ENCODE measurements at regions not wholly inside any gene's neighbourhood (a gene's known extent, or its start where the extent isn't known, plus 50 kb on each side); places are given as distances from the start of the nearest gene placed in this dataset.

DNA sequence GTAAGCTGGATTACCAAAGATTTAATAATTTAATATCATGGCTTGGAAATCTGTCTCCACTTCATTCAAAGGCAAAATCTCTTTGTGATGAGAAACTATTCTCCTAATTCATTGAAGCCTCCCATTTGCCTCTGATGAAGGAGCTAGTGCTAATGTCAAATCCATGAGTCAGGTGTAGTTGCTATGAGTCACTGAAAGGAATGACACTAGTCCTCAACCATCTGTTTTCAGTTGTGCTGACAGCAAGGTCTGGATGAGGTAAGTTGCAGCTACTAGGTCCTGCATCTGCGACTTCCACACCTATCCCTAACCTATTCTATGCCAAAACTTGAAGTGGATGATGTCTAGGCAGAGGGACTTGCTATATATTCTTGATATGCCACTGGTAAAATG is 324.0 kb upstream of the UBE2E3 start:
- no peak for DNase-seq

DNA sequence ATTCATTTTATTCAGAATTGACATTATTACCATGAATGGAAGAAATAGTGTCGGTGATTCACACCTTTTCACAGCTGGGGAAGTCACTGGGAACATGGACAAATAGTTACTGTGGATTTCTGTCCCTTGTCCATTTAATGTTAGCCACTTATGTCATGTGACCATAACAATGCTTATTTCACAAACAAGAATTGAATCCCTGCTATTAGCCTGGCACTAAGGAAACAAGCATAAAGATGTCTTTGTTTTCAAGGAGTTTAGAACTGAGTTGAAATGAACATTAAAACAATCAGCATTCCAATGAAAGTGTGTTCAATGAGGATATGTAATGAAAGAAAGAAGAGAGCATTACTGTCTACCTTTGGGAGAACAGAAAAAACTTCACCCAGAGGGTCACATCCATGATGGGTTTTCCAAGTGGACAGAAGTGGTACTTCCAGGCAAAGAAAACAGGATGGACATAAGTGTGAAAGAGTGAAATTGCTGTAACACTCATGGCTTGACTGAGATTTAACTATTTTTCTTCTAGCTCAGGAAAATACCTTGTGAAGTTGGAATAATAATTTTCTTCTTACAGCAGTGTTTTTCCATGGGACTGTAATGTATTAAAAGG is 324.5 kb upstream of the UBE2E3 start:
- DNase-seq: no peak

GRCh38 chr2:180655393-180655792 is 325.0 kb upstream of the UBE2E3 start:
- DNase-seq: no peak

- no peak for DNase-seq
Observed at GRCh38 chr2:180653481-180653880, 326.9 kb upstream of the UBE2E3 start.

GRCh38 chr2:180652794-180653193 is 327.6 kb upstream of the UBE2E3 start:
- DNase-seq: no peak

DNA sequence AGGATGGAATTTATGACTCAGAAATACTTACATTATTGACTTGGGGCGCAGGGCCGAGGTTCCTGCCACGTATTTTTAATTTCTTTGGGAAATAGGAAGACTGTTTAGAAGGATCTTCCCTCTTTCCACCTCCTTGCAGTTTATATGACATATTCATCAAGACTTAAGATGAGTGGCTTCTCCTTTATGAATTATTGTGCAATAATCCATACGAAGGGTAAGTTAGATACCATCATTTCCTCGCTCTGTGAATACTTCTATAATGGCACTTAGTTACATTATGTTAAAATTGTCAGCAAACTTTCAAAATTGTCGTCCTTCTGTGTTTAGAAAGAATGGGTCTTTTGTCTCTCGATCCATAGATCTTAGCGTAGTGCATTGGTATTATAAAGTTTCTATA is 328.8 kb upstream of the UBE2E3 start:
- DNase-seq: no peak

GRCh38 chr2:180647621-180648020 is 332.8 kb upstream of the UBE2E3 start:
- DNase-seq: no peak

- DNase-seq: no peak
Observed at GRCh38 chr2:180647221-180647620, 333.2 kb upstream of the UBE2E3 start.

- no peak for DNase-seq
Observed at GRCh38 chr2:180646756-180647155, 333.6 kb upstream of the UBE2E3 start.

- no peak for DNase-seq
Observed at GRCh38 chr2:180644709-180645108, 335.7 kb upstream of the UBE2E3 start.

DNA sequence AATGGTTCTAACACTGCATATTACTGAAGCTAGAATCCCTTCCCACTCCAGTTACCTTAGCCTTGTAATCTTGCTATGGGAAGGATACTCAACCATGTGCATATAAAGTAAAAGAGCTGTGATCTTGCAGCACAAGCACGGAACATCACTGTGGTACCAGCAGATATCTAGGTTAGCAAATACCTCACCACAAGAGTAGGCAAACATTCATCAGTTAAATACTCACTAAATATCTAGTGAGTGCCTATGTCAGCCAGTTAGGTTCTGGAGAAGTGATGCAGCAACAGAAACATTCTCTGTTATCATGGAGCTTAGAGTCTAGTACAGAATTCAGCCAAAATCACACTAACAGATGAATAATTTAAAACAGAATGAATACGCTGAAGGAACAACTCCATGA is 349.6 kb upstream of the UBE2E3 start:
- no peak for DNase-seq

DNA sequence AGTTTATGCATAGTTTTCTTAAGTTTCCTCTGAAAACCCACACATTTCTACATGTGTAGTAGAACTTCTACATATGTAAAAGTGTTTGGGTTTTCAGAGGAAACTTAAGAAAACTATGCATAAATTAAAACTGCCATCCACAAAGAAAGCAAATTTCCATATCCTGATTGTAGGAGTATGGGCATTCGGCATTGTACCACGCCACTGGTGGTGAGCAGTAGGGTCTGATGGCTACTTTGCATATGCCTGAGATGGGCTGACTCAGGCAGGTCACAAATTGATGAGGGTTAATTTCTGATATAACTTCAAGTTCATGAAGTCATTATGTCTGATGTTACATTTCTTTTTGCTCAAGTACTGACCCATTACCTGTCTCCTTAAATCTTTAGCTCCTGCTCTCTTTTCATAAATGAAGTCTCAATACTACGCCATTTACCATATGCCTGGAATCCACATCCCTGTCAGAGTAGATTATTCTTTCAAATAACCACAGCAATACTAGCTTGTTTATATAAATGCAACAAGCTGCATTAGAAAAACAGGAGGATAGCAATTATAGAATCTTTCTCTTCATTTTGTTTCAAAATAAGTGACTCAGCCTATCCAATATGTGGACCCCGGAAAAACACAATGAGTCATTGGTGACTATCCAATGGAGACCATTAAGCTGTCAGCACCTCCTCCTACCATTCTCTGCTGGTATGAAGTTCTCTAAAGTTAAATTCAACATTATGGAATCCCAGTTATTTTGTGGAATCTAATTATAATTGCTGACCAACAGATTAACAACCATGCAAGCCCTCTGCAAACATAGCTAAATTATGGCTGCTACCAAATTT is 355.2 kb upstream of the UBE2E3 start:
- no peak for DNase-seq

DNA sequence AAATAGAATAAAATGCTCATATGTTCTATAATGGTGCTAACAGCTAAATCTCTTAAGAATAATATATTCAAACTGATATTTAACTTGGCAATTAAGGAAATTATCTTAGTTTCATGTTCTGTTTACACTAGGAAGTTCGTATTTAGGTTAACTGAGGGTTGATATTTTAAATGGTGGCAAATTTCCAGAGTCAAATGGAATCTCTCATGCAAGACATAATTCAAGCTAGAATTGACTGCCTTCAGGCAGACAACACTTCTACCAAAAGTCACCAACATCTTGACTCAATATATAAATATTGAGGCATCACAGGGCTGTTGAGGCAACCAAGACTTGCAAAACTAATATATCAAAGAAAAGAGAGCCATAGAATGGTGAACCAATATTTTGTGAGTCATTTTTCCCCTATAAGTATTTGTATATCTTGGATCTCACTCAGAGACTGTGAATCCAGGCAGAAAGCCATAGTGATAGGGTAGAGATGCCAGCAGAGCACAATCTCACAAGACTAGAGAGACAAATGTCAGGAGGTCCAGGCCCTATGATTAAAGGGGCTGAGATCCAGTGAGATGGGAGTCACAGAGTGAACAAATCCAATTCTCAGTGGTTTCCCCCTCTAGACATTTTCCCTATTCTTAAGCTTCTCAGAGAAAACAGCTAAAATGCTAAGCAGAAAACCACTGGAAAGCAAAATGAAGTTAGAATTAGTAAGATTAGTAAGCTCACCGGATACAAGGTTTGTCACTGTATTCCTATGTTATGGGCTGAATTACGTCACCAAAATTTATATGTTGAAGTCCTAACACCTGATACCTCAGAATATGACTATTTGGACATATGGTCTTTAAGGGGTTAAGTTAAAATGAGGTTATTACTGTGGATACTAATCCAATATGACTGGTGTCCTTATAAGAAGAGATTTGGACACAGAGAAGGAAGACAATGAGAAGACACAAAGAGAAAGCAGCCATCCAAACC is 358.2 kb upstream of the UBE2E3 start:
- DNase-seq: no peak

- DNase-seq: no peak
Observed at GRCh38 chr2:180621366-180621765, 359.0 kb upstream of the UBE2E3 start.

DNA sequence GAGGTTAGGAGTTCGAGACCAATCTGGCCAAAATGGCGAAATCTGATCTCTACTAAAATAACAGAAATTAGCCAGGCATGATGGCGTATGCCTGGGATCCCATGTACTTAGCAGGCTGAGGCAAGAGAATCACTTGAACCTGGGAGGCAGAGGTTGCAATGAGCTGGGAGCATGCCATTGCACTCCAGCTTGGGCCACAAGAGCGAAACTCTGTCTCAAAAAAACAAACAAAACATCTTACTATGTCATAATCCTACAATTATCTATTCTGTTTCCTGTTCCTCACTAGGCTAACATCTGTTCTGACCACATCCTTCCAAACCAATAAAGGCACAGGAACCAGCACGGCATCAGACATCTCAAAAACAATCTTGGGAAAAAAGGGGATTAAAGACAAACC is 361.8 kb upstream of the UBE2E3 start:
- no peak for DNase-seq

DNA sequence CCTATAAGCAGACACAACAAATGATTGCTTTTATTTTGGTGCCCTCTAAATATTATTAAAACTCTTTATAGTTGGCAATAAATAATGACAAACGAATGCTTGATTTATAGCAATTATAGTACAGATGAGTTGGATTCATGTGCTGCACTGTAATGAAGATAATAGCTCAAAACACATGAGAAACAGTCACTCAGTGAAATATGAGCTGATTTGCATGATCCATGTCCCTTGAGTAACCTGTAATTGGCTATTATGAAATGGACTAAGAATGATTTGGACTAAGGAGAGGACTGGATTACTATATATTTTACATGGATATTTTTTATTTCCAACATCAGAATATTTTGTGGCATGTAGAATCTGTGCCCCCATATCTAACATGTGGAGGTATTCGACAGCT is 365.6 kb upstream of the UBE2E3 start:
- no peak for DNase-seq

GRCh38 chr2:180609626-180610340 is 370.6 kb upstream of the UBE2E3 start:
- DNase-seq: no peak

- DNase-seq: no peak
Observed at GRCh38 chr2:180607514-180608049, 372.8 kb upstream of the UBE2E3 start.

DNA sequence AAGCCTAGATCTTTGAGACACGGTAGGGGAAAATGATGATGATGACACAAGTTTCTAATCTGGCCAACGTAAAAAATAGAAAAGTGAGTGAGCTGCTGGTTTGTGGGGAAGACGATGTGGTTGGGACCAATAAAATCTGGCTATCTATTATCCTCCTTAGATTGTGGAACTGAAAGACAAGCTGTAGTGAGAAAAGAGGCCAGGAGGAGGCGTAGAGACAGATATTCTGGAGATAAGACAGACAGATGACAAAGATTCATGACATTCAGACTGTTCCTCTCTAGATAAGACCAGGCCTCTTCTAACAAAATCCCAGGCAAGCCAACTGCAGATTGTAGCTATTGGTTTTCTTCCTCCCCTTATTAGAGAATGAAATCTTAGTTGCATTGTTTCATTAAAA is 376.3 kb upstream of the UBE2E3 start:
- DNase-seq: no peak

DNA sequence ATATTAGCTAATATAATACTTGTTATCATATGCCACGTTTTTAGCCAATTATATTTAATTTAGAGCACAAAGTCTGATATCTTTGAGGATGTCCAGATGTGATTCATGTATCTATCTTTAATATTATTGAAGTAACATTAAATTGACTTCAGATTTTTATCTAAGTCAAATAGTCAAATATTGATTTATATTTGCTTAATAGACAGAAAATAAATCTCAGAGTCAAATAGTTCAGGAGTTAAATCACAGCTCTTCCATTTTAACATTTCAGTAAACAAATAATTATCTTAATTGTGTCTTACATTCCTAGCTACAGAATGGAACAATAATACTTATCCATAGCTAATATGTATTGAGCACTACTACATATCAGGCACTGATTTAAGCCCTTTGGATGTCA is 379.4 kb upstream of the UBE2E3 start:
- no peak for DNase-seq

DNA sequence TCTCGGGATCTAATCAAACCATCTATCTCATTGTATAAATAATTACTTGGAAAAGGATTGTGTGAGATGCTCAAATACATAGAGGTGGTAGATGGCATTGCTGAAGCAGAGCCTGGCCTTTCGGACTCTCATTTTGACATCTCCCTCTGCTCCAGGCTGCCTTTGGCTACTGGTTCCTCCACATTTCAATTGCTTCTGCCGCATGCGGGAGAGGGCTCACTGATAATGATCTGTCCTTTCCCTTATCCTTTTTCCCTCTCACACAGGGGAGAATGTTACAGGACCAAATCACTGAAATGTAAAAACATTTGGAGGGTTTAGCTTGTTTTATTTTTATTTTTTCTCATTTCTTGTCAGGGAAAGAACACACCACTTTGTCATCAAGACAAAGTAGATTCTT is 380.6 kb upstream of the UBE2E3 start:
- no peak for DNase-seq

DNA sequence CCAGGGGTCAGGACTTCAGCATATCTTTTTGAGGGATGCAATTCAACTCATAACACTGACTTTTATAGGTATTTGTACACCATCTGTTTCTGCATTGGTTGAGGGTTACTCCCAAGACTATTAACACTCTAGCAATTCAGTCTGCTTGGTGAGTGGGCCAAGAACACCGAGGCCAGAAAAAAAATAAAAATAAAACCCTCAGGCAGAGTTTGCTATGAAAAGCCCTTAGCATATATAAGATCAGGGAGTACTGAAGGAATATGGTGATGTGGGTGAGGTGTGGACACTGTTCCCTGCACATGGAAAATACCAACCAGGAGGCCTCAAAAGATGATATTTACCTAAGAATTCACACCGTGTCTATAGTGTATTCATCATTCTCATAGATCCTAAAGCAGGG is 383.2 kb upstream of the UBE2E3 start:
- no peak for DNase-seq

GRCh38 chr2:180596453-180596852 is 384.0 kb upstream of the UBE2E3 start:
- no peak for DNase-seq
